Neural progenitor cell (in vitro differentiated cells): ENCODE measurements at regions not wholly inside any gene's neighbourhood (a gene's known extent, or its start where the extent isn't known, plus 50 kb on each side); places are given as distances from the start of the nearest gene placed in this dataset.

Experiments
- CTCF ChIP-seq: fragments of 200-600 bp; sonication (generic); IDR thresholded peaks from 2 replicates; pipeline ENCODE4 v1.5.1; 2017; ENCODE audit warnings: antibody characterized with exemption, mild to moderate bottlenecking
- EZH2phosphoT487 ChIP-seq: fragments of 200-600 bp; sonication (generic); IDR thresholded peaks from 2 replicates; pipeline ENCODE4 v1.6.1; 2017; ENCODE audit warnings: antibody characterized with exemption

- TF ChIP-seq CTCF = no peak
- TF ChIP-seq EZH2phosphoT487 = no peak
Measured at GRCh38 chr18:73638709-73639108, 508.9 kb downstream of the FBXO15 start.
